Large intestine (tissue), 3 donors: ENCODE measurements at regions not wholly inside any gene's neighbourhood (a gene's known extent, or its start where the extent isn't known, plus 50 kb on each side); places are given as distances from the start of the nearest gene placed in this dataset.

ENCODE experiments used
- DNase-seq, 2 donors: peaks; one replicate each; pipeline versions ENCODE4 v3.0.0 to v3.0.0-alpha.2; 2013
- H3K27ac ChIP-seq: one replicate; pipeline ENCODE4 v1.5.1; 2013; ENCODE audit warnings: low read length
- H3K27me3 ChIP-seq: 2 replicates; pipeline ENCODE4 v1.6.1; 2013; ENCODE audit warnings: low read length; ENCODE audit not compliant: control insufficient read depth, insufficient read depth
- H3K36me3 ChIP-seq: 2 replicates; pipeline ENCODE4 v1.6.1; 2013; ENCODE audit warnings: low read length; ENCODE audit not compliant: control insufficient read depth, insufficient read depth
- H3K4me1 ChIP-seq: one replicate; pipeline ENCODE4 v1.6.1; 2013; ENCODE audit warnings: low read length; ENCODE audit not compliant: control insufficient read depth, insufficient read depth
- H3K4me3 ChIP-seq: one replicate; pipeline ENCODE4 v1.5.1; 2013; ENCODE audit warnings: low read length
- H3K9me3 ChIP-seq: one replicate; pipeline ENCODE4 v1.6.1; 2013; ENCODE audit warnings: mild to moderate bottlenecking, low read depth, low read length, moderate library complexity; ENCODE audit not compliant: control insufficient read depth
- WGBS: methylation state at CpG from one replicate; pipeline ENCODE4 v1.1.5; 2013; ENCODE audit warnings: low lambda C conversion rate; ENCODE audit not compliant: insufficient coverage; 5-methylcytosine and 5-hydroxymethylcytosine counted together

DNA sequence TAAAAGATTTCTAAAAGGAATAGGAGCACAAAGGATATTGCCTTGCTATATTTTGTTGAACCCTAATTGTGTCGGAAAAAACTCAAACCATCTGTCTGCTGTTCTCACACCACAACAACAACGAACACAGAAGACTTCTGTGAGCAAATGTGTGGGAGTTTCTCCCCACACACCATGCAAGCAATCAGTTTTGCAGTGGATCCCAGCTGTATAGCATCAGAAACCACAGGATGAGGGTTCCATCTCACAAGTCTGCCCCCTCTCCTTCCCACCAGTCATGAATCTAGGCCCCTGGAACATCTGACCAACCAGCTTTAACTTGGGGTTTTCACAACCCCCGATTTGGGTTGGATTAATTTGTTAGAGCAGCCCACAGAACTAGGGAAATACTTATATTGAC, 91.3 kb upstream of the SLC4A7 start:
- Histone ChIP-seq H3K4me3 (no peak overlapping the region), H3K27me3 (no peaks in the 10 kb centered on the region), H3K9me3 (no peaks in the 10 kb centered on the region), H3K27ac (no peak overlapping the region), H3K36me3 (no peaks in the 10 kb centered on the region), H3K4me1 (no peaks in the 10 kb centered on the region)
- no peak for DNase-seq
- WGBS, result 100% methylated on average over 1 of the region's 3 CpGs

DNA sequence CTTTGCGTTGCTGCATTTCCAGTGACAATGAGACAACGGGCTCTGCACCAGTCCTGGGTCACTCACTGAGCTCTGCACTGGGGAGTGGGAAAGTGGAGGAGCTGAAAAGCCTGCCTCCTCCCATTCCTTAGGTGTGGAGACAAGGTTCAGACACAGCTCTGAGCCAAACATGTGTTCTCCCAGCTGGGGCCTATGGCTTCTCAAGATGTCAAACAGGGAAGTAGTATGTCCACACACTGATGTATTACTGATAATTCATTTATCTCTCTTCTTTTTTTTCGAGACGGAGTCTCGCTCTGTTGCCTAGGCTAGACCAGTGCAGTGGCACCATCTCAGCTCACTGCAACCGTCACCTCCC, 90.2 kb upstream of the SLC4A7 start:
- Histone ChIP-seq H3K27ac (no peak overlapping the region), H3K36me3 (no peaks in the 10 kb centered on the region), H3K4me1 (no peaks in the 10 kb centered on the region), H3K27me3 (no peaks in the 10 kb centered on the region), H3K4me3 (no peak overlapping the region), H3K9me3 (no peaks in the 10 kb centered on the region)
- DNase-seq, result no peak
- WGBS, result no CpG with 5 or more reads among the region's 6 CpGs

DNA sequence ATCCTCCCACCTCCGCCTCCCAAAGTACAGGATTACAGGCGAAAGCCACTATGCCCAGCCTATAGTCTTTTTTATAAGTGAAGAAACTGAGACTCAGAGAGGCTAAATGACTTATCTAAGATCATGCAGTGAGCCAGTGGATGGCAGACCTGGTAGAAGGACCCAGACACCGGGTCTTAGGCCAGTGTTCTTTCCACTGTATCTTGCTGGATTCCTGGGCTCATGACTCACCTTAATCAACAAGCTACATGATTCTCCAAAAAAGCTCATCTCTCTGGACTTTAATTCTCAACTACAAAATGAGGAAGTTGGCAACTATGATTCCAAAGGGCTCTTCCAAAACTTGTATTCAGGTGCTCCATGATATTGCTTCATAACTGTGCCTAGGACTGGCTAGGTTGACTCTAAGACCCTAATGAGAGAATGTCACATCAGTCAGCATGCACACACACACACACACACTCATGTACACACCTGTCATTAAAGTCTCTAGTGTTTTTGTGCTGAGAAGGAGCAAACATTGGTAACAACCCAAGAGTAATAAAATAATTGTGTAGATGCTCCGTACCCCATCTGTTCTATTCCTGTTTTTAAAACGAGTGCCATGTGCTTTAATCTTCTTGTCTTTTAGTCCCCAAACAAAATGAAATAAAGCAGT, 89.7 kb upstream of the SLC4A7 start:
- no peak for DNase-seq
- no peak overlapping the region for H3K4me3 ChIP-seq
- H3K9me3 ChIP-seq, result no peaks in the 10 kb centered on the region
- H3K36me3 ChIP-seq, result no peaks in the 10 kb centered on the region
- H3K4me1 ChIP-seq, result no peaks in the 10 kb centered on the region
- H3K27me3 ChIP-seq, result no peaks in the 10 kb centered on the region
- no CpG with 5 or more reads among the region's 5 CpGs for WGBS
- no peak overlapping the region for H3K27ac ChIP-seq

DNA sequence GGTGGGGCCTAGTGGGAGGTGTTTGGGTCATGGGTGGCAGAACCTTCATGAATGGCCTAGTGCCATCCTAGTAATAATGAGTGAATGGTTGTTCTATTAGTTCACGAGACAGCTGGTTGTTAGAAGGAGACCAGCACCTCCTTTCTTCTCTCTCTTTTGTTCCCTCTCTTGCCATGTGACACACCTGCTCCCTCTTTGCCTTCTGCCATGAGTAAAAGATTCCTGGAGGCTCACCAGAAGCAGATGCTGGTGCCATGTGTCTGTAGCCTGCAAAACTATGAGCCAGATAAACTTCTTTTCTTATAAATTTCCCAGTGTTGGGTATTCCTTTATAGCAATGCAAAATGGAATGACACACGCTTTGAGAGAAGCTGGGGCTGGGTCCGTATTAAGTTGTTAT, 89.0 kb upstream of the SLC4A7 start:
- Histone ChIP-seq H3K4me3 (no peak overlapping the region), H3K9me3 (no peaks in the 10 kb centered on the region), H3K4me1 (no peaks in the 10 kb centered on the region), H3K27me3 (no peaks in the 10 kb centered on the region), H3K36me3 (no peaks in the 10 kb centered on the region), H3K27ac (no peak overlapping the region)
- no CpG with 5 or more reads among the region's 3 CpGs for WGBS
- no peak for DNase-seq

DNA sequence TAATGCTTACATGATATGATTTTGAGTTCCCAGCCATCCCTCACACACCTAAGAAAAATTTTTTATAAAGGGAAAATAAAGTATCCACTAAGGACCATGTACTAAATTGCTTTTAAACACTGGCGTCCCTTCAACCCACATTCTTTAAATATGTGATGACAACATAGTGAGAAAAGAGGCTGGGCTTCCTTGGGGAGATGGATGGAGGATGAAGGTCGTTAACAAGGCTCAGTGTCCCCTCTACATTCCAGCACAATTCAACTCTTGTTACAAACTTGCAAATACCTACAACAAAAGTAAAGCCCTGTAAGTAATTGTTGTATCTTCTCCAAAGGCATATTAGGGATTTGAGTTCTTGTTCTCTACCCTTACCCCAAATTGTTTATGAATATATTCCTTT, 87.2 kb upstream of the SLC4A7 start:
- no peak for DNase-seq

DNA sequence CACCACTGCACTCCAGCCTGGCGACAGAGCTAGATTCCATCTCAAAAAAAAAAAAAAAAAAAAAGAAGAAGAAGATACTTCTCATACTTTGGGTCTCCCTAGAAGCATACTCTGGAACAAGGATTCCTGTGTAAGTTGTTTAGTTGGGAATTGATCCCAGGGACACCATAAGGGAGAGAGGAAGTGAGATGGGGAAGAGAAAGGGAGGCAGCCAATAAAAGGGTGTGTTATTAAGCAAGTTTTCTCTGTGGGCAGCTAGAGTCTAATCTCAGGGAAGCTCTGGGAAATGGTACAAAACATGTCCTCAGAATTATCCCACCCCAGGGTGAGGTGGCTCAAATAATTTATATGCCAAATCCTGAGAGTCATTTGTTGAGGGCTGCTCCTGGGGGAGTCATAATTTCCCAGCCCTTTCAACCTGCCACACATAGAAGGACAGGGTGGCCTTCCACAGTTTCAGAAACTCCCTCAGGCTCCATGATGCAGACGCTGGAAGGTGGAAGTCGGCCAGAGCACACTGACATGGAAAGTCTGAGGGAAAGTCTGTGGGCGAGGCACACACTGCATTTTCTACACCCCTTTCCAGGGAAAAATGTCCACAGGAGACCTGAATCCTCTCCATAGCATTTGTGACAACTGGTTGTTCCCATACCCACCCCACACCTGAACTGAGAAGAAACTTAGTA, 86.4 kb upstream of the SLC4A7 start:
- no peaks in the 10 kb centered on the region for H3K4me1 ChIP-seq

More for the DNA sequence above, 87.2 kb upstream of the SLC4A7 start:
- H3K27me3 ChIP-seq, result no peaks in the 10 kb centered on the region
- H3K4me1 ChIP-seq, result no peaks in the 10 kb centered on the region
- no peaks in the 10 kb centered on the region for H3K36me3 ChIP-seq
- WGBS, result 86% methylated on average over 1 of the region's 2 CpGs
- no peaks in the 10 kb centered on the region for H3K9me3 ChIP-seq
- no peak overlapping the region for H3K27ac ChIP-seq
- H3K4me3 ChIP-seq, result no peak overlapping the region

DNA sequence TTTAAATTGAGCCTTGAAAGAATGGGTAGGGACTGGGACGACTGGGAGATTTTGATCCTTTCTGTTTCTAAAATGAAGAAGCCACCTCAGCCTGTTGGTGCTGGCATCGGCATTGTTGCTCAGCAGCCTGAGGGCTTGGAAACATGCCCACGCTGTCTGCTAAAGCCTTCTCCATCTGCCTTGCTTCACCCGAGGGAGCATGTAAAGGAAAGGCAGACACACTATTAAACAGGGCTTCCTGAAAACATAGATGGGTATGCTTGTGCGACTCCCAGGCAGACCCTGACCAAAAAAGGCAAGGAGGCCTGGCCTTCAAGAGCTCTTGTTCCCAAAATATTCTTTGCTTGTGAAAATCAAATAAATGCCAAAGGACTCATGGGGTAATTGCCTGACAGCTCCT, 84.2 kb upstream of the SLC4A7 start:
- Histone ChIP-seq H3K27ac (no peak overlapping the region), H3K4me3 (no peak overlapping the region), H3K36me3 (no peaks in the 10 kb centered on the region), H3K9me3 (no peaks in the 10 kb centered on the region), H3K4me1 (no peaks in the 10 kb centered on the region), H3K27me3 (no peaks in the 10 kb centered on the region)
- WGBS, result no CpG with 5 or more reads among the region's 5 CpGs
- no peak for DNase-seq

More for the DNA sequence above, 86.4 kb upstream of the SLC4A7 start:
- Histone ChIP-seq H3K9me3 (no peaks in the 10 kb centered on the region), H3K36me3 (no peaks in the 10 kb centered on the region), H3K27me3 (no peaks in the 10 kb centered on the region), H3K4me3 (no peak overlapping the region), H3K27ac (no peak overlapping the region)
- DNase-seq, result no peak
- no CpG with 5 or more reads among the region's 4 CpGs for WGBS

DNA sequence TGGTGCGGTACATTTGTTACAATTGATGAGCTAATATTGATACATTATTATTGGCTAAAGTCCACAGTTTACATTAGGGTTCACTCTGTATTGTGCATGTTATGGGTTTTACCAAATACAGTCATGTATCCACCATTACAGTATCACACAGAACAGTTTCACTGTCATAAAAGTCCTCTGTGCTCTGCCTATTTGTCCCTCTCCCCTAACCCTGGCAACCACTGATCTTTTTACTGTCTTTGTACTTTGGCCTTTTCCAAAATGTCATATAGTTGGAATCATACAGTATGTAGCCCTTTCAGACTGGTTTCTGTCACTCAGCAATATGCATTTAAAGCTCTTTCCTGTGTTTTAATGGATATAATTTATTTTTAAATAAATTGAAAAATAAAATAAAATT, 83.1 kb upstream of the SLC4A7 start:
- H3K9me3 ChIP-seq, result no peaks in the 10 kb centered on the region
- no CpG with 5 or more reads among the region's 1 CpG for WGBS
- H3K27me3 ChIP-seq, result no peaks in the 10 kb centered on the region
- peak overlapping the region; percentile 18 for H3K27ac ChIP-seq
- peak; percentile 42 to 77 for DNase-seq
- no peaks in the 10 kb centered on the region for H3K4me1 ChIP-seq
- H3K36me3 ChIP-seq, result no peaks in the 10 kb centered on the region
- no peak overlapping the region for H3K4me3 ChIP-seq

DNA sequence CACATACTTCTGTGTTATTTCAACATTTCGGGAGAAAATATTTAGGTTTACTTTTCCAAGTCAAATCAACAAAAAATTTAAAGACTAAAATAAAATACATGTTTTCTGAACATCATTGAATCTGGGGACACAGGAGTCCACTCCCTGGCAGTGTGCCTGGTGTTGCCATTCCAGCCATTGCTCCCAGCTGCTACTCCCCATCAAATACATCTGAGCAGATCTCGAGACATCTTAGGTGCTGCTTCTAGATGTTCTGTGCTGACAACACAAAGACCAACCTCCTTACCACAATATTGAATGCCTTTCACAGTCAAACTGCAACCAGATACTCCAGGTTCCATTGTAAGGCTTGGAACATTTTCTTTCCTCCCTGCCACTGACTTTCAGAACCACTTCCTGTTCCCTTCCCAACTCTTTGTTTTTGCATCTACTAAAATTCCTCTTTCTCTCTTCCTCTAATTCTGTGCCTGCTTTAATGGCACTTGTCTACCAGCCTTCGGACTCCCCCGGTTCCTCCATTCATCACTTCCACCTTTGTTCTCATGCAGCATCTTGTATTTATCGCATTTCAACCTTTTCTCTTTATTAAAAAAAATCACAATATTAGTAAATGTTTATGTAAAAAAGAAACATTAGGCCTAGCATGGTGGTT, 81.1 kb upstream of the SLC4A7 start:
- H3K27ac ChIP-seq, result no peak overlapping the region
- H3K36me3 ChIP-seq, result no peaks in the 10 kb centered on the region
- no peak for DNase-seq
- no peaks in the 10 kb centered on the region for H3K27me3 ChIP-seq
- H3K4me1 ChIP-seq, result no peaks in the 10 kb centered on the region
- H3K9me3 ChIP-seq, result no peaks in the 10 kb centered on the region
- 100% methylated on average over 4 of the region's 5 CpGs for WGBS
- H3K4me3 ChIP-seq, result no peak overlapping the region

DNA sequence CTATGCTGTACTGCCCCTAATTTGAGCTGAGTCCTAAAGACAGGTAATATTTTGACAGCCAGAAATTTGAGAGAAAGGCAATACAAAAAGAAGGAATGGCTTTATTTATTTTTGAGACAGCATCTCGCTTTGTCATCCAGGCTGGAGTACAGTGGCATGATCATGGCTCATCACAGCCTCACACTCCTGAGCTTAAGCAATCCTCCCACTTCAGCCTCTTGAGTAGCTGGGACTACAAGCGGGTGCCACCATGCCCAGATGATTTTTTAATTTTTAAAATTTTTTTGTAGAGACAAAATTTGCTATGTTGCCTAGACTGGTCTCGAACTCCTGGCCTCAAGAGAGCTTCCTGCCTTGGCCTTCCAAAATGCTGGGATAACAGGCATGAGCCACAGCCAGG, 77.4 kb upstream of the SLC4A7 start:
- Histone ChIP-seq H3K27ac (no peak overlapping the region), H3K9me3 (no peaks in the 10 kb centered on the region), H3K27me3 (no peaks in the 10 kb centered on the region), H3K4me3 (no peak overlapping the region), H3K36me3 (no peaks in the 10 kb centered on the region), H3K4me1 (no peaks in the 10 kb centered on the region)
- no peak for DNase-seq
- WGBS, result no CpG with 5 or more reads among the region's 3 CpGs
